ENCODE measurements at regions not wholly inside any gene's neighbourhood (a gene's known extent, or its start where the extent isn't known, plus 50 kb on each side); places are given as distances from the start of the nearest gene placed in this dataset.
A peak's percentile ranks its signal among the peaks of the same experiment; 100 is the strongest.
"Not testable (repeated sequence)": the region's sequence is repeated elsewhere in the genome, so short reads cannot be mapped to it uniquely, and the experiment has no call there.

GRCh38 chr12:89825591-89826449 lies 117.2 kb upstream of the ATP2B1 start:
- Mint-ChIP-seq H3K4me1 (peaks cover 26% of the 10 kb centered on the region), H3K27me3 (ENCODE audit: low read depth, poor library complexity) (no peaks in the 10 kb centered on the region), H3K4me3 (no peak overlapping the region), H3K9me3 (peaks cover 5% of the 10 kb centered on the region), H3K36me3 (ENCODE audit: low read depth) (no peaks in the 10 kb centered on the region), H3K27ac (peak overlapping the region; percentile 72)
- DNase-seq = no peak
- no peak for TF ChIP-seq CTCF (IDR thresholded peaks at IDR 0.05)

GRCh38 chr12:89824822-89825221 lies 116.2 kb upstream of the ATP2B1 start:
- H3K4me1 Mint-ChIP-seq = peaks cover 26% of the 10 kb centered on the region
- no peak for DNase-seq

GRCh38 chr12:89822992-89823391 lies 114.4 kb upstream of the ATP2B1 start:
- H3K27me3 Mint-ChIP-seq (ENCODE audit: low read depth, poor library complexity); H3K36me3 Mint-ChIP-seq (ENCODE audit: low read depth); H3K9me3 Mint-ChIP-seq; H3K4me3 Mint-ChIP-seq; DNase-seq; H3K27ac Mint-ChIP-seq: not testable (repeated sequence)
- H3K4me1 Mint-ChIP-seq = peaks cover 18% of the 10 kb centered on the region

More at GRCh38 chr12:89824822-89825221, 116.2 kb upstream of the ATP2B1 start:
- Mint-ChIP-seq H3K36me3 (ENCODE audit: low read depth) (no peaks in the 10 kb centered on the region), H3K4me3 (no peak overlapping the region), H3K27me3 (ENCODE audit: low read depth, poor library complexity) (no peaks in the 10 kb centered on the region), H3K9me3 (peaks cover 6% of the 10 kb centered on the region), H3K27ac (no peak overlapping the region)
- no peak for TF ChIP-seq CTCF (IDR thresholded peaks at IDR 0.05)

- H3K36me3 Mint-ChIP-seq (ENCODE audit: low read depth) = no peaks in the 10 kb centered on the region
- TF ChIP-seq CTCF (IDR thresholded peaks at IDR 0.05) = no peak
- H3K4me3 Mint-ChIP-seq = no peak overlapping the region
- peaks cover 18% of the 10 kb centered on the region for H3K4me1 Mint-ChIP-seq
- no peak for DNase-seq
- H3K27me3 Mint-ChIP-seq (ENCODE audit: low read depth, poor library complexity) = no peaks in the 10 kb centered on the region
- H3K27ac Mint-ChIP-seq = no peak overlapping the region
- peaks cover 6% of the 10 kb centered on the region for H3K9me3 Mint-ChIP-seq
Observed at GRCh38 chr12:89821896-89822295, 113.3 kb upstream of the ATP2B1 start.

GRCh38 chr12:89817501-89818226 lies 109.0 kb upstream of the ATP2B1 start:
- Mint-ChIP-seq H3K27me3 (ENCODE audit: low read depth, poor library complexity) (no peaks in the 10 kb centered on the region), H3K4me1 (no peaks in the 10 kb centered on the region), H3K4me3 (no peak overlapping the region), H3K36me3 (ENCODE audit: low read depth) (no peaks in the 10 kb centered on the region), H3K27ac (no peak overlapping the region), H3K9me3 (peaks cover 11% of the 10 kb centered on the region)
- DNase-seq = no peak
- TF ChIP-seq CTCF (IDR thresholded peaks at IDR 0.05) = no peak

- Mint-ChIP-seq H3K4me3 (no peak overlapping the region), H3K27ac (no peak overlapping the region), H3K9me3 (peaks cover 5% of the 10 kb centered on the region), H3K36me3 (ENCODE audit: low read depth) (no peaks in the 10 kb centered on the region), H3K4me1 (no peaks in the 10 kb centered on the region), H3K27me3 (ENCODE audit: low read depth, poor library complexity) (no peaks in the 10 kb centered on the region)
- TF ChIP-seq CTCF (IDR thresholded peaks at IDR 0.05) = no peak
- no peak for DNase-seq
Observed at GRCh38 chr12:89815225-89815624, 106.6 kb upstream of the ATP2B1 start.

All from nephron progenitor cell (in vitro differentiated cells).